Neural cell (in vitro differentiated cells): ENCODE measurements at regions not wholly inside any gene's neighbourhood (a gene's known extent, or its start where the extent isn't known, plus 50 kb on each side); places are given as distances from the start of the nearest gene placed in this dataset.

Experiments used
- EP300 ChIP-seq: fragments of 450-650 bp; conservative IDR thresholded peaks from 2 replicates; pipeline ENCODE4 v1.6.1; 2014; ENCODE audit warnings: antibody characterized with exemption, mild to moderate bottlenecking, moderate library complexity; ENCODE audit not compliant: poor library complexity, severe bottlenecking
- EZH2 ChIP-seq: fragments of 200-600, 300-800 bp; shearing (Covaris generic), sonication (generic); IDR thresholded peaks from 2 replicates; pipeline ENCODE4 v1.6.1; 2014; ENCODE audit warnings: antibody characterized with exemption, low read length, borderline replicate concordance, mild to moderate bottlenecking; ENCODE audit not compliant: insufficient read depth, poor library complexity, severe bottlenecking
- POLR2AphosphoS5 ChIP-seq: IDR thresholded peaks from 2 replicates; pipeline ENCODE4 v1.6.1; 2012
- RAD21 ChIP-seq: fragments of 450-650 bp; conservative IDR thresholded peaks from 2 replicates; pipeline ENCODE4 v1.6.1; 2014; ENCODE audit warnings: antibody characterized with exemption, mild to moderate bottlenecking, moderate library complexity
- SMC3 ChIP-seq: fragments of 450-650 bp; conservative IDR thresholded peaks from 2 replicates; pipeline ENCODE4 v1.6.1; 2014; ENCODE audit warnings: antibody characterized with exemption, mild to moderate bottlenecking, moderate library complexity; ENCODE audit not compliant: poor library complexity
- TAF1 ChIP-seq: IDR thresholded peaks from 2 replicates; pipeline ENCODE4 v1.6.1; 2012; ENCODE audit warnings: low read depth
- TF ChIP-seq, protein P1 (sequence below): IDR thresholded peaks from 2 replicates; pipeline ENCODE4 v1.6.1; 2012; ENCODE audit warnings: borderline replicate concordance
- TF ChIP-seq, protein P2 (sequence below): fragments of 450-650 bp; IDR thresholded peaks from 2 replicates; pipeline ENCODE4 v1.5.1; 2014; ENCODE audit warnings: antibody characterized with exemption, mild to moderate bottlenecking, moderate library complexity; ENCODE audit not compliant: poor library complexity, severe bottlenecking

DNA sequence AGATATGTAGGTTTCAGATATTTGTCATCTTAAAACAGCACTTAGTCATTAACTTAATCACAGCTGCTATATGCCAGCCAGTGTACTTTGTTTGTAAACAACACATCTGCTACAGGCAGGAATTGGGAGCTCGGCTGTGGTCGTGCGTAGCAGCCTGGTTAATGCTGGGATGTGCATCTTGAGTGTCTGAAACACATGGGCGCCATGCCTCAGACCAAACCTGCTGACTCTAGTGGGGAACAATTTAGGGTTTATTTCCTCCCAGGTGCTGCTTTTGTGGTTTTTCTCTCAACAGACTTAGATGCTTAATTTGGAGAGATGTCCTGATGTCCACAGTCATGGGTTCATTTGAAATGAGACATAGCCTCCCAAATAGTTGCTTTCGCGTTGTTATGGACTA lies 238.5 kb upstream of the TMTC4 start:
- TF ChIP-seq, protein P1, sequence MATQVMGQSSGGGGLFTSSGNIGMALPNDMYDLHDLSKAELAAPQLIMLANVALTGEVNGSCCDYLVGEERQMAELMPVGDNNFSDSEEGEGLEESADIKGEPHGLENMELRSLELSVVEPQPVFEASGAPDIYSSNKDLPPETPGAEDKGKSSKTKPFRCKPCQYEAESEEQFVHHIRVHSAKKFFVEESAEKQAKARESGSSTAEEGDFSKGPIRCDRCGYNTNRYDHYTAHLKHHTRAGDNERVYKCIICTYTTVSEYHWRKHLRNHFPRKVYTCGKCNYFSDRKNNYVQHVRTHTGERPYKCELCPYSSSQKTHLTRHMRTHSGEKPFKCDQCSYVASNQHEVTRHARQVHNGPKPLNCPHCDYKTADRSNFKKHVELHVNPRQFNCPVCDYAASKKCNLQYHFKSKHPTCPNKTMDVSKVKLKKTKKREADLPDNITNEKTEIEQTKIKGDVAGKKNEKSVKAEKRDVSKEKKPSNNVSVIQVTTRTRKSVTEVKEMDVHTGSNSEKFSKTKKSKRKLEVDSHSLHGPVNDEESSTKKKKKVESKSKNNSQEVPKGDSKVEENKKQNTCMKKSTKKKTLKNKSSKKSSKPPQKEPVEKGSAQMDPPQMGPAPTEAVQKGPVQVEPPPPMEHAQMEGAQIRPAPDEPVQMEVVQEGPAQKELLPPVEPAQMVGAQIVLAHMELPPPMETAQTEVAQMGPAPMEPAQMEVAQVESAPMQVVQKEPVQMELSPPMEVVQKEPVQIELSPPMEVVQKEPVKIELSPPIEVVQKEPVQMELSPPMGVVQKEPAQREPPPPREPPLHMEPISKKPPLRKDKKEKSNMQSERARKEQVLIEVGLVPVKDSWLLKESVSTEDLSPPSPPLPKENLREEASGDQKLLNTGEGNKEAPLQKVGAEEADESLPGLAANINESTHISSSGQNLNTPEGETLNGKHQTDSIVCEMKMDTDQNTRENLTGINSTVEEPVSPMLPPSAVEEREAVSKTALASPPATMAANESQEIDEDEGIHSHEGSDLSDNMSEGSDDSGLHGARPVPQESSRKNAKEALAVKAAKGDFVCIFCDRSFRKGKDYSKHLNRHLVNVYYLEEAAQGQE = no peak
- TF ChIP-seq, protein P2, sequence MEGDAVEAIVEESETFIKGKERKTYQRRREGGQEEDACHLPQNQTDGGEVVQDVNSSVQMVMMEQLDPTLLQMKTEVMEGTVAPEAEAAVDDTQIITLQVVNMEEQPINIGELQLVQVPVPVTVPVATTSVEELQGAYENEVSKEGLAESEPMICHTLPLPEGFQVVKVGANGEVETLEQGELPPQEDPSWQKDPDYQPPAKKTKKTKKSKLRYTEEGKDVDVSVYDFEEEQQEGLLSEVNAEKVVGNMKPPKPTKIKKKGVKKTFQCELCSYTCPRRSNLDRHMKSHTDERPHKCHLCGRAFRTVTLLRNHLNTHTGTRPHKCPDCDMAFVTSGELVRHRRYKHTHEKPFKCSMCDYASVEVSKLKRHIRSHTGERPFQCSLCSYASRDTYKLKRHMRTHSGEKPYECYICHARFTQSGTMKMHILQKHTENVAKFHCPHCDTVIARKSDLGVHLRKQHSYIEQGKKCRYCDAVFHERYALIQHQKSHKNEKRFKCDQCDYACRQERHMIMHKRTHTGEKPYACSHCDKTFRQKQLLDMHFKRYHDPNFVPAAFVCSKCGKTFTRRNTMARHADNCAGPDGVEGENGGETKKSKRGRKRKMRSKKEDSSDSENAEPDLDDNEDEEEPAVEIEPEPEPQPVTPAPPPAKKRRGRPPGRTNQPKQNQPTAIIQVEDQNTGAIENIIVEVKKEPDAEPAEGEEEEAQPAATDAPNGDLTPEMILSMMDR = no peak
- TF ChIP-seq EP300 (no peak), POLR2AphosphoS5 (no peak), TAF1 (no peak), SMC3 (no peak), EZH2 (no peak), RAD21 (no peak)
